ENCODE measurements at regions not wholly inside any gene's neighbourhood (a gene's known extent, or its start where the extent isn't known, plus 50 kb on each side); places are given as distances from the start of the nearest gene placed in this dataset.

GRCh38 chr13:32955881-32956594, 60.2 kb upstream of the KL start:
- Histone ChIP-seq H3K27ac (ENCODE audit: low read depth, low read length) (no peak overlapping the region), H3K36me3 (ENCODE audit: control insufficient read depth in 3 of 3, insufficient read depth in 3 of 3, low read length in 3 of 3) (no peaks in the 10 kb centered on the region), H3K27me3 (ENCODE audit: control insufficient read depth in 3 of 3, insufficient read depth in 3 of 3, low read length in 3 of 3) (peaks cover 0 to 6% (median 0%) of the 10 kb centered on the region in 3 donors), H3K9me3 (ENCODE audit: control insufficient read depth in 3 of 3, low read length in 3 of 3) (no peaks in the 10 kb centered on the region), H3K4me3 (ENCODE audit: low read length in 3 of 3) (no peak overlapping the region), H3K4me1 (ENCODE audit: control insufficient read depth in 3 of 3, insufficient read depth in 3 of 3, low read length in 3 of 3) (no peaks in the 10 kb centered on the region), H3K9ac (ENCODE audit: low read depth in 1 of 3, low read length in 3 of 3) (no peak overlapping the region)

- Histone ChIP-seq H3K9ac (ENCODE audit: low read depth in 1 of 3, low read length in 3 of 3) (no peak overlapping the region), H3K27me3 (ENCODE audit: control insufficient read depth in 3 of 3, insufficient read depth in 3 of 3, low read length in 3 of 3) (peaks cover 0 to 6% (median 0%) of the 10 kb centered on the region in 3 donors), H3K4me1 (ENCODE audit: control insufficient read depth in 3 of 3, insufficient read depth in 3 of 3, low read length in 3 of 3) (no peaks in the 10 kb centered on the region), H3K9me3 (ENCODE audit: control insufficient read depth in 3 of 3, low read length in 3 of 3) (no peaks in the 10 kb centered on the region), H3K27ac (ENCODE audit: low read depth, low read length) (no peak overlapping the region), H3K36me3 (ENCODE audit: control insufficient read depth in 3 of 3, insufficient read depth in 3 of 3, low read length in 3 of 3) (no peaks in the 10 kb centered on the region), H3K4me3 (ENCODE audit: low read length in 3 of 3) (no peak overlapping the region)
These were observed 59.7 kb upstream of the KL start for GRCh38 chr13:32956595-32956933.

GRCh38 chr13:32960626-32961025, 55.6 kb upstream of the KL start:
- Histone ChIP-seq H3K9me3 (ENCODE audit: control insufficient read depth in 3 of 3, low read length in 3 of 3) (no peaks in the 10 kb centered on the region), H3K27ac (ENCODE audit: low read depth, low read length) (no peak overlapping the region), H3K27me3 (ENCODE audit: control insufficient read depth in 3 of 3, insufficient read depth in 3 of 3, low read length in 3 of 3) (peaks cover 0 to 6% (median 0%) of the 10 kb centered on the region in 3 donors), H3K9ac (ENCODE audit: low read depth in 1 of 3, low read length in 3 of 3) (no peak overlapping the region), H3K4me1 (ENCODE audit: control insufficient read depth in 3 of 3, insufficient read depth in 3 of 3, low read length in 3 of 3) (no peaks in the 10 kb centered on the region), H3K4me3 (ENCODE audit: low read length in 3 of 3) (no peak overlapping the region), H3K36me3 (ENCODE audit: control insufficient read depth in 3 of 3, insufficient read depth in 3 of 3, low read length in 3 of 3) (no peaks in the 10 kb centered on the region)

GRCh38 chr13:32961724-32962123, 54.5 kb upstream of the KL start:
- Histone ChIP-seq H3K4me3 (ENCODE audit: low read length in 3 of 3) (no peak overlapping the region), H3K27me3 (ENCODE audit: control insufficient read depth in 3 of 3, insufficient read depth in 3 of 3, low read length in 3 of 3) (peaks cover 0 to 6% (median 0%) of the 10 kb centered on the region in 3 donors), H3K9me3 (ENCODE audit: control insufficient read depth in 3 of 3, low read length in 3 of 3) (no peaks in the 10 kb centered on the region), H3K27ac (ENCODE audit: low read depth, low read length) (no peak overlapping the region), H3K4me1 (ENCODE audit: control insufficient read depth in 3 of 3, insufficient read depth in 3 of 3, low read length in 3 of 3) (no peaks in the 10 kb centered on the region), H3K36me3 (ENCODE audit: control insufficient read depth in 3 of 3, insufficient read depth in 3 of 3, low read length in 3 of 3) (no peaks in the 10 kb centered on the region), H3K9ac (ENCODE audit: low read depth in 1 of 3, low read length in 3 of 3) (no peak overlapping the region)

GRCh38 chr13:32962342-32962741, 53.9 kb upstream of the KL start:
- Histone ChIP-seq H3K36me3 (ENCODE audit: control insufficient read depth in 3 of 3, insufficient read depth in 3 of 3, low read length in 3 of 3) (no peaks in the 10 kb centered on the region), H3K9me3 (ENCODE audit: control insufficient read depth in 3 of 3, low read length in 3 of 3) (no peaks in the 10 kb centered on the region), H3K27ac (ENCODE audit: low read depth, low read length) (no peak overlapping the region), H3K9ac (ENCODE audit: low read depth in 1 of 3, low read length in 3 of 3) (no peak overlapping the region), H3K4me1 (ENCODE audit: control insufficient read depth in 3 of 3, insufficient read depth in 3 of 3, low read length in 3 of 3) (no peaks in the 10 kb centered on the region), H3K4me3 (ENCODE audit: low read length in 3 of 3) (no peak overlapping the region), H3K27me3 (ENCODE audit: control insufficient read depth in 3 of 3, insufficient read depth in 3 of 3, low read length in 3 of 3) (peaks cover 0 to 6% (median 0%) of the 10 kb centered on the region in 3 donors)

- Histone ChIP-seq H3K4me1 (ENCODE audit: control insufficient read depth in 3 of 3, insufficient read depth in 3 of 3, low read length in 3 of 3) (peaks cover 0 to 3% (median 0%) of the 10 kb centered on the region in 3 donors), H3K27me3 (ENCODE audit: control insufficient read depth in 3 of 3, insufficient read depth in 3 of 3, low read length in 3 of 3) (peaks cover 0 to 3% (median 0%) of the 10 kb centered on the region in 3 donors), H3K9ac (ENCODE audit: low read depth in 1 of 3, low read length in 3 of 3) (no peak overlapping the region), H3K27ac (ENCODE audit: low read depth, low read length) (no peak overlapping the region), H3K9me3 (ENCODE audit: control insufficient read depth in 3 of 3, low read length in 3 of 3) (no peaks in the 10 kb centered on the region), H3K4me3 (ENCODE audit: low read length in 3 of 3) (no peak overlapping the region), H3K36me3 (ENCODE audit: control insufficient read depth in 3 of 3, insufficient read depth in 3 of 3, low read length in 3 of 3) (no peaks in the 10 kb centered on the region)
These were observed 51.2 kb upstream of the KL start for GRCh38 chr13:32964987-32965386.
